Endodermal cell (in vitro differentiated cells): ENCODE measurements at regions not wholly inside any gene's neighbourhood (a gene's known extent, or its start where the extent isn't known, plus 50 kb on each side); places are given as distances from the start of the nearest gene placed in this dataset.

ENCODE experiments used
- DNase-seq: peaks from one replicate; pipeline ENCODE4 v3.0.0-alpha.2; 2017
- H3K27ac ChIP-seq: 2 replicates; pipeline ENCODE4 v1.5.1; 2013; ENCODE audit warnings: mild to moderate bottlenecking, low read depth, low read length, moderate library complexity
- H3K27me3 ChIP-seq: 2 replicates; pipeline ENCODE4 v1.6.1; 2013; ENCODE audit warnings: mild to moderate bottlenecking, low read length, moderate library complexity; ENCODE audit not compliant: insufficient read depth, control insufficient read depth, poor library complexity, severe bottlenecking
- H3K36me3 ChIP-seq: 2 replicates; pipeline ENCODE4 v1.7.0; 2013; ENCODE audit warnings: mild to moderate bottlenecking, low read length, moderate library complexity; ENCODE audit not compliant: control insufficient read depth, insufficient read depth
- H3K4me1 ChIP-seq: one replicate; pipeline ENCODE4 v1.7.0; 2013; ENCODE audit warnings: low read length; ENCODE audit not compliant: control insufficient read depth, insufficient read depth
- H3K4me3 ChIP-seq: 2 replicates; pipeline ENCODE4 v1.5.1; 2013; ENCODE audit warnings: mild to moderate bottlenecking, low read length, moderate library complexity
- H3K9ac ChIP-seq: 2 replicates; pipeline ENCODE4 v1.6.1; 2013; ENCODE audit warnings: mild to moderate bottlenecking, low read length, moderate library complexity; ENCODE audit not compliant: poor library complexity, severe bottlenecking; ENCODE audit errors: extremely low read depth
- H3K9me3 ChIP-seq: 2 replicates; pipeline ENCODE4 v1.6.1; 2013; ENCODE audit warnings: mild to moderate bottlenecking, low read length, moderate library complexity; ENCODE audit not compliant: control insufficient read depth
- H3K27ac Mint-ChIP-seq: 2 replicates; pipeline ENCODE4 v1.8.0; 2020; ENCODE audit warnings: mixed read lengths
- H3K27me3 Mint-ChIP-seq: 2 replicates; pipeline ENCODE4 v1.8.0; 2021; ENCODE audit warnings: mild to moderate bottlenecking, mixed read lengths; ENCODE audit not compliant: insufficient read depth
- H3K36me3 Mint-ChIP-seq: 2 replicates; pipeline ENCODE4 v1.8.0; 2020; ENCODE audit warnings: low read depth, mixed read lengths
- H3K4me1 Mint-ChIP-seq: 2 replicates; pipeline ENCODE4 v1.8.0; 2020; ENCODE audit warnings: mixed read lengths
- H3K4me3 Mint-ChIP-seq: 2 replicates; pipeline ENCODE4 v1.8.0; 2020; ENCODE audit warnings: mild to moderate bottlenecking, moderate library complexity, mixed read lengths
- H3K9me3 Mint-ChIP-seq: 2 replicates; pipeline ENCODE4 v1.8.0; 2020; ENCODE audit warnings: mild to moderate bottlenecking, mixed read lengths
- WGBS, 2 experiments: methylation state at CpG; one replicate each; pipeline versions ENCODE4 v1.1.5 to v1.1.7; 2013; ENCODE audit warnings: missing lambda C conversion rate in 2 of 2, mixed read lengths in 1 of 2; ENCODE audit not compliant: insufficient coverage in 1 of 2, insufficient read length in 1 of 2; 5-methylcytosine and 5-hydroxymethylcytosine counted together
- TF ChIP-seq, protein P1 (sequence below): fragments of 200-600 bp; sonication (generic); conservative IDR thresholded peaks from 2 replicates; pipeline ENCODE4 v1.5.0; 2021; ENCODE audit warnings: antibody characterized with exemption, mild to moderate bottlenecking

GRCh38 chr4:67160394-67160793, 384.9 kb downstream of the CENPC start:
- Histone ChIP-seq H3K36me3 (no peaks in the 10 kb centered on the region), H3K9ac (no peak overlapping the region), H3K27me3 (no peaks in the 10 kb centered on the region), H3K4me3 (no peak overlapping the region), H3K4me1 (no peaks in the 10 kb centered on the region), H3K9me3 (peaks cover 5% of the 10 kb centered on the region), H3K27ac (no peak overlapping the region)
- peaks cover under 1% of the 10 kb centered on the region for H3K9me3 Mint-ChIP-seq
- DNase-seq, result no peak
- peaks cover 2% of the 10 kb centered on the region for H3K27me3 Mint-ChIP-seq
- H3K4me3 Mint-ChIP-seq, result no peak overlapping the region
- H3K36me3 Mint-ChIP-seq, result no peaks in the 10 kb centered on the region
- 86 to 89% methylated on average over 3 of the region's 3 CpGs for WGBS, 2 experiments
- H3K4me1 Mint-ChIP-seq, result peaks cover 4% of the 10 kb centered on the region
- TF ChIP-seq, protein P1, sequence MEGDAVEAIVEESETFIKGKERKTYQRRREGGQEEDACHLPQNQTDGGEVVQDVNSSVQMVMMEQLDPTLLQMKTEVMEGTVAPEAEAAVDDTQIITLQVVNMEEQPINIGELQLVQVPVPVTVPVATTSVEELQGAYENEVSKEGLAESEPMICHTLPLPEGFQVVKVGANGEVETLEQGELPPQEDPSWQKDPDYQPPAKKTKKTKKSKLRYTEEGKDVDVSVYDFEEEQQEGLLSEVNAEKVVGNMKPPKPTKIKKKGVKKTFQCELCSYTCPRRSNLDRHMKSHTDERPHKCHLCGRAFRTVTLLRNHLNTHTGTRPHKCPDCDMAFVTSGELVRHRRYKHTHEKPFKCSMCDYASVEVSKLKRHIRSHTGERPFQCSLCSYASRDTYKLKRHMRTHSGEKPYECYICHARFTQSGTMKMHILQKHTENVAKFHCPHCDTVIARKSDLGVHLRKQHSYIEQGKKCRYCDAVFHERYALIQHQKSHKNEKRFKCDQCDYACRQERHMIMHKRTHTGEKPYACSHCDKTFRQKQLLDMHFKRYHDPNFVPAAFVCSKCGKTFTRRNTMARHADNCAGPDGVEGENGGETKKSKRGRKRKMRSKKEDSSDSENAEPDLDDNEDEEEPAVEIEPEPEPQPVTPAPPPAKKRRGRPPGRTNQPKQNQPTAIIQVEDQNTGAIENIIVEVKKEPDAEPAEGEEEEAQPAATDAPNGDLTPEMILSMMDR, result no peak
- H3K27ac Mint-ChIP-seq, result no peak overlapping the region

GRCh38 chr4:67158666-67159065, 386.6 kb downstream of the CENPC start:
- H3K4me3 ChIP-seq, result no peak overlapping the region
- 94 to 100% methylated on average over 1 of the region's 1 CpG for WGBS, 2 experiments
- no peak overlapping the region for H3K4me3 Mint-ChIP-seq
- no peak for DNase-seq
- no peak overlapping the region for H3K9ac ChIP-seq
- H3K27me3 Mint-ChIP-seq, result no peaks in the 10 kb centered on the region
- no peak overlapping the region for H3K27ac ChIP-seq
- no peak overlapping the region for H3K27ac Mint-ChIP-seq
- no peaks in the 10 kb centered on the region for H3K27me3 ChIP-seq
- TF ChIP-seq, protein P1, result no peak
- H3K36me3 ChIP-seq, result no peaks in the 10 kb centered on the region
- peaks cover 10% of the 10 kb centered on the region for H3K4me1 Mint-ChIP-seq
- no peaks in the 10 kb centered on the region for H3K4me1 ChIP-seq
- no peaks in the 10 kb centered on the region for H3K36me3 Mint-ChIP-seq
- H3K9me3 Mint-ChIP-seq, result no peaks in the 10 kb centered on the region
- no peaks in the 10 kb centered on the region for H3K9me3 ChIP-seq

DNA sequence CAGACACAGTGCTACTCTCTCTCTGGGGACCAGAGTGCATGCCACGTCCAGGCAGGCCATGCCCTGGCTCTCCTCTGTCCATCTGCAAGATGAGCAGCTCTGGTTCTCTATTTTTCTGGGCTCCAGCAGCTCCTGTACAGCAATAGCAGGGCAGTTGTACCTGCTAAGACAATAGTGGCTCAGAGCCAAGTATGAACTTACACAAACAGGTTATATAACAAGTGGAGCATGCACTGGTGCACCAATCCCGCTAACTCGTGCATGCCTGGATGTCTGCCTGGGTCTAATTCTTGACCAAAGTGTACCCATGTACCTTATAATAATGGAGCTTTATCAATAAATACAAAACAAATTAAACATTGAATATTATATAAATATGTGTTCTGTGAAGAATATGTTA, 392.3 kb downstream of the CENPC start:
- H3K36me3 Mint-ChIP-seq, result no peaks in the 10 kb centered on the region
- no peak for DNase-seq
- no peaks in the 10 kb centered on the region for H3K27me3 Mint-ChIP-seq
- H3K4me1 Mint-ChIP-seq, result peaks cover 10% of the 10 kb centered on the region
- 94 to 100% methylated on average over 2 to 3 of the region's 3 CpGs for WGBS, 2 experiments
- no peak overlapping the region for H3K27ac Mint-ChIP-seq
- no peak overlapping the region for H3K4me3 ChIP-seq
- no peaks in the 10 kb centered on the region for H3K36me3 ChIP-seq
- no peak overlapping the region for H3K4me3 Mint-ChIP-seq
- H3K4me1 ChIP-seq, result no peaks in the 10 kb centered on the region
- no peak overlapping the region for H3K9ac ChIP-seq
- H3K9me3 Mint-ChIP-seq, result peaks cover 4% of the 10 kb centered on the region
- H3K27ac ChIP-seq, result no peak overlapping the region
- TF ChIP-seq, protein P1, result no peak
- H3K27me3 ChIP-seq, result no peaks in the 10 kb centered on the region
- no peaks in the 10 kb centered on the region for H3K9me3 ChIP-seq
